Endothelial cell of umbilical vein (primary cell): ENCODE measurements at regions not wholly inside any gene's neighbourhood (a gene's known extent, or its start where the extent isn't known, plus 50 kb on each side); places are given as distances from the start of the nearest gene placed in this dataset.

ENCODE experiments used
- BruUV-seq: library from RNA; stranded (reverse); fragments of 400-500 nt; replicated peaks from 2 replicates; lab custom pipeline; 2021; lab: Mats Ljungman, UMichigan
- CTCF ChIA-PET: fragments of 300-600, 350-600 bp; sonication (Branson Sonifier 250); formaldehyde crosslinking; loops from one replicate; lab custom pipeline; 2021; ENCODE audit warnings: antibody characterized with exemption, inconsistent platforms; lab: Charles Lee
- POLR2A ChIA-PET: fragments of 300-600, 350-600 bp; sonication (Branson Sonifier 250); formaldehyde crosslinking; loops from one replicate; lab custom pipeline; 2021; ENCODE audit warnings: antibody characterized with exemption, inconsistent platforms; lab: Charles Lee
- DNase-seq: peaks from one replicate; pipeline ENCODE4 v3.0.0-alpha.2; 2011; ENCODE audit warnings: low read depth, low spot score
- FAIRE-seq: peaks from 2 replicates; lab custom pipeline; 2011; peaks lifted over from hg19 to GRCh38; lab: Jason Lieb, UNC
- H2AFZ ChIP-seq: 2 replicates; pipeline ENCODE4 v1.6.0; 2012; ENCODE audit warnings: low read depth, low read length, control low read depth, inconsistent platforms
- H3K27ac ChIP-seq: 2 replicates; pipeline ENCODE4 v1.5.1; 2011; ENCODE audit warnings: low read depth, mild to moderate bottlenecking, control low read depth, low read length, moderate library complexity; ENCODE audit not compliant: insufficient read depth
- H3K27me3 ChIP-seq, 2 experiments: 2 replicates each; pipeline versions ENCODE4 v1.6.0 to v1.6.1; 2011; ENCODE audit warnings: low read length in 2 of 2, mixed read lengths in 1 of 2; ENCODE audit not compliant: control insufficient read depth in 2 of 2, insufficient read depth in 2 of 2
- H3K36me3 ChIP-seq, 2 experiments: 2 replicates in 1 of 2; 3 replicates in 1 of 2; pipeline ENCODE4 v1.5.1; 2011; ENCODE audit warnings: low read length in 2 of 2, mild to moderate bottlenecking in 1 of 2, moderate library complexity in 1 of 2; ENCODE audit not compliant: control insufficient read depth in 2 of 2, insufficient read depth in 2 of 2; ENCODE audit errors: extremely low read depth in 1 of 2
- H3K4me1 ChIP-seq: 3 replicates; pipeline ENCODE4 v1.5.1; 2011; ENCODE audit warnings: mild to moderate bottlenecking, low read length; ENCODE audit not compliant: control insufficient read depth, insufficient read depth; ENCODE audit errors: extremely low read depth
- H3K4me2 ChIP-seq: 2 replicates; pipeline ENCODE4 v1.6.1; 2011; ENCODE audit warnings: low read length, control low read depth, mixed read lengths; ENCODE audit not compliant: insufficient read depth
- H3K4me3 ChIP-seq, 3 experiments: fragments of 200-600 bp in 1 of 3; sonication (generic), shearing (Covaris generic) in 1 of 3; replicated peaks in 1 of 3; 2 replicates each; pipeline ENCODE4 v1.5.1; 2011 to 2016; ENCODE audit warnings: control low read depth in 3 of 3, low read length in 3 of 3, mild to moderate bottlenecking in 2 of 3, inconsistent platforms in 1 of 3, low read depth in 1 of 3, moderate library complexity in 1 of 3; ENCODE audit not compliant: insufficient read depth in 1 of 3
- H3K79me2 ChIP-seq: 2 replicates; pipeline ENCODE4 v1.6.0; 2012; ENCODE audit warnings: low read length, inconsistent platforms; ENCODE audit not compliant: control insufficient read depth, insufficient read depth
- H3K9ac ChIP-seq: replicated peaks from 2 replicates; pipeline ENCODE3; 2011; ENCODE audit warnings: low read length, control low read depth; ENCODE audit not compliant: insufficient read depth; ENCODE audit errors: extremely low read depth
- H3K9me1 ChIP-seq: replicated peaks from 3 replicates; pipeline ENCODE4 v1.6.0; 2011; ENCODE audit warnings: mild to moderate bottlenecking, low read length; ENCODE audit not compliant: control insufficient read depth, insufficient read depth; ENCODE audit errors: extremely low read depth
- H3K9me3 ChIP-seq: replicated peaks from 2 replicates; pipeline ENCODE4 v1.5.1; 2012; ENCODE audit warnings: low read length, inconsistent platforms; ENCODE audit not compliant: control insufficient read depth, insufficient read depth
- H4K20me1 ChIP-seq: replicated peaks from 2 replicates; pipeline ENCODE3; 2011; ENCODE audit warnings: mild to moderate bottlenecking, low read length; ENCODE audit not compliant: control insufficient read depth, insufficient read depth; ENCODE audit errors: extremely low read depth
- CTCF ChIP-seq, 2 donors: IDR thresholded peaks; 1 replicate in 1 of 2; 2 replicates in 1 of 2; pipeline ENCODE4 v1.5.1; 2011; ENCODE audit warnings: low read length in 2 of 2, mild to moderate bottlenecking in 2 of 2, moderate library complexity in 2 of 2, control low read depth in 1 of 2, inconsistent platforms in 1 of 2, low read depth in 1 of 2; ENCODE audit not compliant: insufficient read depth in 1 of 2; ENCODE audit errors: extremely low read depth in 1 of 2
- EZH2 ChIP-seq: IDR thresholded peaks from 2 replicates; pipeline ENCODE4 v1.6.1; 2012; ENCODE audit warnings: borderline replicate concordance, low read depth, mild to moderate bottlenecking, moderate library complexity, low read length, inconsistent platforms; ENCODE audit not compliant: severe bottlenecking
- FOS ChIP-seq: IDR thresholded peaks from 2 replicates; pipeline ENCODE4 v1.6.1; 2011; ENCODE audit warnings: mild to moderate bottlenecking, low read length, moderate library complexity, borderline replicate concordance; ENCODE audit not compliant: insufficient read depth
- GATA2 ChIP-seq: IDR thresholded peaks from 2 replicates; pipeline ENCODE4 v1.7.0; 2011; ENCODE audit warnings: low read depth, mild to moderate bottlenecking, moderate library complexity, mixed read lengths, low read length; ENCODE audit not compliant: insufficient read length, insufficient read depth
- JUN ChIP-seq: IDR thresholded peaks from 2 replicates; pipeline ENCODE4 v1.6.1; 2011; ENCODE audit warnings: borderline replicate concordance, low read depth; ENCODE audit not compliant: insufficient read length, insufficient read depth
- MAX ChIP-seq: IDR thresholded peaks from 2 replicates; pipeline ENCODE4 v1.6.1; 2011; ENCODE audit not compliant: insufficient read depth, insufficient read length
- MYC ChIP-seq: IDR thresholded peaks from one replicate; pipeline ENCODE4 v1.6.1; 2011; ENCODE audit warnings: mild to moderate bottlenecking, low read depth, low read length
- POLR2A ChIP-seq: IDR thresholded peaks from 2 replicates; pipeline ENCODE4 v1.6.1; 2012; ENCODE audit warnings: low read depth, mild to moderate bottlenecking, control low read depth, low read length
- POLR2AphosphoS5 ChIP-seq: IDR thresholded peaks from 2 replicates; pipeline ENCODE4 v1.6.1; 2012; ENCODE audit warnings: low read depth, mild to moderate bottlenecking, control low read depth, low read length, moderate library complexity; ENCODE audit not compliant: insufficient read depth
- dilution Hi-C: fragments of 300-500 bp; cut with MboI; formaldehyde crosslinking; loops from one replicate; pipeline ENCODE4 v1.15.0; 2019; ENCODE audit warnings: low sequenced_read_pairs; ENCODE audit not compliant: extremely low pct_ligation_motif_present
- intact Hi-C: fragments of 100-400 bp; cut with micrococcal nuclease; formaldehyde crosslinking; loops from one replicate; pipeline ENCODE4 v1.10.0; 2022

GRCh38 chr12:124478985-124479645 lies 88.3 kb downstream of the NCOR2 start:
- ChIA-PET POLR2A (no interaction called here), CTCF (no interaction called here)
- Histone ChIP-seq H3K9me1 (no peaks in the 10 kb centered on the region), H3K4me3 (no peak overlapping the region), H3K9me3 (no peaks in the 10 kb centered on the region), H2AFZ (no peak overlapping the region), H3K27ac (no peak overlapping the region), H3K79me2 (no peaks in the 10 kb centered on the region), H3K4me2 (no peak overlapping the region), H3K4me1 (no peaks in the 10 kb centered on the region), H3K27me3 (no peaks in the 10 kb centered on the region), H3K9ac (no peak overlapping the region), H3K36me3 (peaks cover 0 to 4% of the 10 kb centered on the region in 2 experiments), H4K20me1 (no peaks in the 10 kb centered on the region)
- intact Hi-C loops (no loop called here), dilution Hi-C loops (no loop called here)
- FAIRE-seq = no peak
- TF ChIP-seq GATA2 = no peak
- TF ChIP-seq MAX = no peak
- no peak for TF ChIP-seq JUN
- TF ChIP-seq CTCF (IDR thresholded peaks at IDR 0.05; ENCODE audit: extremely low read depth in 1 of 2, insufficient read depth in 1 of 2, low read depth in 1 of 2, low read length in 2 of 2) = no peak
- no peak for TF ChIP-seq POLR2AphosphoS5
- no peak for TF ChIP-seq POLR2A
- TF ChIP-seq MYC = no peak
- TF ChIP-seq FOS = no peak
- no peak for TF ChIP-seq EZH2
- no TSS peak for BruUV-seq
- DNase-seq = no peak
